ENCODE measurements at regions not wholly inside any gene's neighbourhood (a gene's known extent, or its start where the extent isn't known, plus 50 kb on each side); places are given as distances from the start of the nearest gene placed in this dataset. TPM values are rescaled to one million over a fixed set of nuclear protein-coding genes. Genes with fewer than 3 reads are reported as not detected.

GRCh38 chr10:107232013-107232412 lies 67.5 kb upstream of the SORCS1 start:
- CTCF ChIA-PET (ENCODE audit: unreplicated experiment) = no interaction called here
- POLR2A ChIA-PET = interaction anchor here (0.7 kb wide), 1 partner anchor 18 kb away, joined by 3 read pairs; no protein-coding TSS in a partner anchor
- H3K27ac ChIP-seq (ENCODE audit: low read depth, low read length, poor library complexity, severe bottlenecking) = no peak overlapping the region
- no peak for DNase-seq (ENCODE audit: low spot score)
- no peak overlapping the region for H3K4me3 ChIP-seq (ENCODE audit: low read depth, low read length, poor library complexity, severe bottlenecking)
- intact Hi-C loops (cut with micrococcal nuclease; ENCODE audit: unreplicated experiment) = no loop called here
- H3K4me1 ChIP-seq (ENCODE audit: insufficient read depth, low read length, poor library complexity, severe bottlenecking) = no peaks in the 10 kb centered on the region
- no peaks in the 10 kb centered on the region for H4K20me1 ChIP-seq (ENCODE audit: insufficient read depth, low read length)
- TF ChIP-seq CTCF (conservative IDR thresholded peaks at IDR 0.05; ENCODE audit: low read length) (no peak), EZH2phosphoT487 (IDR thresholded peaks at IDR 0.05; ENCODE audit: borderline replicate concordance, low read depth, low read length) (no peak)
- H3K36me3 ChIP-seq (ENCODE audit: insufficient read depth, low read length) = no peaks in the 10 kb centered on the region
- no TSS peak for BruUV-seq (replicated peaks)
- no peaks in the 10 kb centered on the region for H3K9me3 ChIP-seq (ENCODE audit: low read length)
- no peaks in the 10 kb centered on the region for H3K79me2 ChIP-seq (ENCODE audit: insufficient read depth, low read depth, low read length)
- no peak overlapping the region for H2AFZ ChIP-seq (ENCODE audit: low read length)
- no peaks in the 10 kb centered on the region for H3K9me2 ChIP-seq (ENCODE audit: insufficient read depth, low read length)
- no peak overlapping the region for H3K4me2 ChIP-seq (ENCODE audit: low read length)

GRCh38 chr10:107230887-107231286 lies 66.4 kb upstream of the SORCS1 start:
- ChIA-PET CTCF (ENCODE audit: unreplicated experiment) (no interaction called here), POLR2A (no interaction called here)
- no peak overlapping the region for H3K27ac ChIP-seq (ENCODE audit: low read depth, low read length, poor library complexity, severe bottlenecking)
- H3K9me3 ChIP-seq (ENCODE audit: low read length) = no peaks in the 10 kb centered on the region
- no peak overlapping the region for H2AFZ ChIP-seq (ENCODE audit: low read length)
- no peak overlapping the region for H3K4me2 ChIP-seq (ENCODE audit: low read length)
- no peaks in the 10 kb centered on the region for H3K9me2 ChIP-seq (ENCODE audit: insufficient read depth, low read length)
- H3K79me2 ChIP-seq (ENCODE audit: insufficient read depth, low read depth, low read length) = no peaks in the 10 kb centered on the region
- DNase-seq (ENCODE audit: low spot score) = no peak
- H4K20me1 ChIP-seq (ENCODE audit: insufficient read depth, low read length) = no peaks in the 10 kb centered on the region
- H3K36me3 ChIP-seq (ENCODE audit: insufficient read depth, low read length) = no peaks in the 10 kb centered on the region
- no peaks in the 10 kb centered on the region for H3K4me1 ChIP-seq (ENCODE audit: insufficient read depth, low read length, poor library complexity, severe bottlenecking)
- intact Hi-C loops (cut with micrococcal nuclease; ENCODE audit: unreplicated experiment) = no loop called here
- no TSS peak for BruUV-seq (replicated peaks)
- no peak overlapping the region for H3K4me3 ChIP-seq (ENCODE audit: low read depth, low read length, poor library complexity, severe bottlenecking)
- no peak for TF ChIP-seq EZH2phosphoT487 (IDR thresholded peaks at IDR 0.05; ENCODE audit: borderline replicate concordance, low read depth, low read length)
- no peak for TF ChIP-seq CTCF (conservative IDR thresholded peaks at IDR 0.05; ENCODE audit: low read length)

GRCh38 chr10:107215681-107216080 lies 51.2 kb upstream of the SORCS1 start:
- TF ChIP-seq CTCF (conservative IDR thresholded peaks at IDR 0.05; ENCODE audit: low read length) (no peak), EZH2phosphoT487 (IDR thresholded peaks at IDR 0.05; ENCODE audit: borderline replicate concordance, low read depth, low read length) (no peak)
- intact Hi-C loops (cut with micrococcal nuclease; ENCODE audit: unreplicated experiment) = no loop called here
- Histone ChIP-seq H3K9me2 (ENCODE audit: insufficient read depth, low read length) (no peaks in the 10 kb centered on the region), H4K20me1 (ENCODE audit: insufficient read depth, low read length) (no peaks in the 10 kb centered on the region), H3K4me3 (ENCODE audit: low read depth, low read length, poor library complexity, severe bottlenecking) (no peak overlapping the region), H3K79me2 (ENCODE audit: insufficient read depth, low read depth, low read length) (no peaks in the 10 kb centered on the region), H3K4me1 (ENCODE audit: insufficient read depth, low read length, poor library complexity, severe bottlenecking) (no peaks in the 10 kb centered on the region), H3K27ac (ENCODE audit: low read depth, low read length, poor library complexity, severe bottlenecking) (no peak overlapping the region), H3K4me2 (ENCODE audit: low read length) (no peak overlapping the region), H3K9me3 (ENCODE audit: low read length) (no peaks in the 10 kb centered on the region), H2AFZ (ENCODE audit: low read length) (no peak overlapping the region), H3K36me3 (ENCODE audit: insufficient read depth, low read length) (no peaks in the 10 kb centered on the region)
- DNase-seq (ENCODE audit: low spot score) = no peak
- POLR2A ChIA-PET = no interaction called here
- CTCF ChIA-PET (ENCODE audit: unreplicated experiment) = no interaction called here
- BruUV-seq (replicated peaks) = no TSS peak

Small RNA genes lying in the stretch of these regions (small RNA-seq; reads per million reads assigned to genes)
- gene AL390123.1 = not detected
- gene RNA5SP326 = 0.16 reads per million
- 45.9 reads per million, percentile 98 among the genes with 10 or more reads in this experiment for gene RNU5B-6P
- gene RNU6-839P = not detected

All from OCI-LY7 (cell line).